Activated CD4-positive, alpha-beta memory T cell treated with anti-CD3 and anti-CD28 coated beads for 36 hours (primary cell): ENCODE measurements at regions not wholly inside any gene's neighbourhood (a gene's known extent, or its start where the extent isn't known, plus 50 kb on each side); places are given as distances from the start of the nearest gene placed in this dataset.

Experiments used
- CTCF ChIA-PET: fragments of 350-600 bp; sonication (Branson Sonifier 250); formaldehyde crosslinking; loops from one replicate; lab custom pipeline; 2021; ENCODE audit warnings: antibody characterized with exemption, inconsistent platforms; lab: Charles Lee
- POLR2A ChIA-PET: fragments of 350-600 bp; sonication (Branson Sonifier 250); formaldehyde crosslinking; loops from one replicate; lab custom pipeline; 2021; ENCODE audit warnings: antibody characterized with exemption; lab: Charles Lee
- DNase-seq: peaks from one replicate; pipeline ENCODE4 v3.0.0-alpha.2; 2020
- H3K27ac Mint-ChIP-seq: one replicate; pipeline ENCODE4 v1.8.0; 2021; ENCODE audit warnings: mixed read lengths
- H3K27me3 Mint-ChIP-seq: one replicate; pipeline ENCODE4 v1.8.0; 2021; ENCODE audit warnings: mixed read lengths
- H3K36me3 Mint-ChIP-seq: one replicate; pipeline ENCODE4 v1.8.0; 2021; ENCODE audit warnings: mixed read lengths
- H3K4me1 Mint-ChIP-seq: one replicate; pipeline ENCODE4 v1.8.0; 2021; ENCODE audit warnings: low read depth, mixed read lengths
- H3K4me3 Mint-ChIP-seq: one replicate; pipeline ENCODE4 v1.8.0; 2021; ENCODE audit warnings: mild to moderate bottlenecking, mixed read lengths
- H3K9me3 Mint-ChIP-seq: one replicate; pipeline ENCODE4 v1.8.0; 2021; ENCODE audit warnings: mixed read lengths
- intact Hi-C: fragments of 100-400 bp; cut with micrococcal nuclease; formaldehyde crosslinking; loops from one replicate; pipeline ENCODE4 v1.15.1; 2023

- H3K4me3 Mint-ChIP-seq, result no peak overlapping the region
- peaks cover 3% of the 10 kb centered on the region for H3K4me1 Mint-ChIP-seq
- peaks cover 24% of the 10 kb centered on the region for H3K36me3 Mint-ChIP-seq
- POLR2A ChIA-PET, result interaction anchor here (0.6 kb wide), 1 partner anchor 259 kb away, joined by 6 read pairs; no protein-coding TSS in a partner anchor
- H3K9me3 Mint-ChIP-seq, result no peaks in the 10 kb centered on the region
- no peaks in the 10 kb centered on the region for H3K27me3 Mint-ChIP-seq
- DNase-seq, result no peak
- no peak overlapping the region for H3K27ac Mint-ChIP-seq
- CTCF ChIA-PET, result no interaction called here
- intact Hi-C loops, result no loop called here
Observed at GRCh38 chr2:74070991-74071390, 76.7 kb downstream of the BOLA3 start.

- DNase-seq, result no peak
- Mint-ChIP-seq H3K4me1 (peaks cover 3% of the 10 kb centered on the region), H3K4me3 (no peak overlapping the region), H3K27ac (no peak overlapping the region), H3K9me3 (no peaks in the 10 kb centered on the region), H3K36me3 (peaks cover 25% of the 10 kb centered on the region), H3K27me3 (no peaks in the 10 kb centered on the region)
- ChIA-PET CTCF (interaction anchor here (0.7 kb wide), 1 partner anchor 33 kb away, joined by 3 read pairs; no protein-coding TSS in a partner anchor), POLR2A (no interaction called here)
- intact Hi-C loops, result no loop called here
Observed at GRCh38 chr2:74071426-74071825, 76.3 kb downstream of the BOLA3 start.

GRCh38 chr2:74072565-74072964, 75.1 kb downstream of the BOLA3 start:
- H3K27ac Mint-ChIP-seq, result no peak overlapping the region
- POLR2A ChIA-PET, result no interaction called here
- H3K36me3 Mint-ChIP-seq, result peaks cover 25% of the 10 kb centered on the region
- peaks cover 1% of the 10 kb centered on the region for H3K4me1 Mint-ChIP-seq
- intact Hi-C loops, result no loop called here
- DNase-seq, result no peak
- CTCF ChIA-PET, result interaction anchor here (0.6 kb wide), 1 partner anchor 50 kb away, joined by 3 read pairs; no protein-coding TSS in a partner anchor
- H3K4me3 Mint-ChIP-seq, result no peak overlapping the region
- H3K27me3 Mint-ChIP-seq, result no peaks in the 10 kb centered on the region
- H3K9me3 Mint-ChIP-seq, result no peaks in the 10 kb centered on the region

GRCh38 chr2:74074487-74074886, 73.2 kb downstream of the BOLA3 start:
- Mint-ChIP-seq H3K9me3 (no peaks in the 10 kb centered on the region), H3K4me3 (no peak overlapping the region), H3K4me1 (no peaks in the 10 kb centered on the region), H3K27ac (no peak overlapping the region), H3K27me3 (no peaks in the 10 kb centered on the region), H3K36me3 (peaks cover 23% of the 10 kb centered on the region)
- POLR2A ChIA-PET, result no interaction called here
- CTCF ChIA-PET, result no interaction called here
- no peak for DNase-seq
- intact Hi-C loops, result no loop called here

GRCh38 chr2:74076074-74076470, 71.6 kb downstream of the BOLA3 start:
- CTCF ChIA-PET, result no interaction called here
- no peaks in the 10 kb centered on the region for H3K27me3 Mint-ChIP-seq
- H3K36me3 Mint-ChIP-seq, result peaks cover 16% of the 10 kb centered on the region
- no peak for DNase-seq
- H3K27ac Mint-ChIP-seq, result no peak overlapping the region
- no peaks in the 10 kb centered on the region for H3K4me1 Mint-ChIP-seq
- intact Hi-C loops, result no loop called here
- no peaks in the 10 kb centered on the region for H3K9me3 Mint-ChIP-seq
- POLR2A ChIA-PET, result no interaction called here
- H3K4me3 Mint-ChIP-seq, result no peak overlapping the region

- H3K36me3 Mint-ChIP-seq, result peaks cover 23% of the 10 kb centered on the region
- POLR2A ChIA-PET, result no interaction called here
- no peak for DNase-seq
- no peak overlapping the region for H3K27ac Mint-ChIP-seq
- CTCF ChIA-PET, result interaction anchor here (1.4 kb wide), 1 partner anchor 170 kb away, joined by 3 read pairs; no protein-coding TSS in a partner anchor
- no peaks in the 10 kb centered on the region for H3K4me1 Mint-ChIP-seq
- no peaks in the 10 kb centered on the region for H3K27me3 Mint-ChIP-seq
- intact Hi-C loops, result no loop called here
- no peaks in the 10 kb centered on the region for H3K9me3 Mint-ChIP-seq
- no peak overlapping the region for H3K4me3 Mint-ChIP-seq
Observed at GRCh38 chr2:74077636-74078035, 70.1 kb downstream of the BOLA3 start.

GRCh38 chr2:74078466-74078865, 69.2 kb downstream of the BOLA3 start:
- POLR2A ChIA-PET, result no interaction called here
- Mint-ChIP-seq H3K9me3 (no peaks in the 10 kb centered on the region), H3K4me1 (no peaks in the 10 kb centered on the region), H3K27me3 (no peaks in the 10 kb centered on the region), H3K27ac (no peak overlapping the region), H3K4me3 (no peak overlapping the region), H3K36me3 (peaks cover 24% of the 10 kb centered on the region)
- CTCF ChIA-PET, result interaction anchor here (1.4 kb wide), 1 partner anchor 171 kb away, joined by 3 read pairs; no protein-coding TSS in a partner anchor
- intact Hi-C loops, result no loop called here
- DNase-seq, result no peak

- Mint-ChIP-seq H3K4me1 (no peaks in the 10 kb centered on the region), H3K27ac (no peak overlapping the region), H3K27me3 (no peaks in the 10 kb centered on the region), H3K4me3 (no peak overlapping the region), H3K9me3 (no peaks in the 10 kb centered on the region), H3K36me3 (peaks cover 22% of the 10 kb centered on the region)
- intact Hi-C loops, result no loop called here
- CTCF ChIA-PET, result interaction anchor here (2.3 kb wide), 1 partner anchor 256 kb away, joined by 6 read pairs; no protein-coding TSS in a partner anchor
- POLR2A ChIA-PET, result no interaction called here
- no peak for DNase-seq
Observed at GRCh38 chr2:74079522-74080341, 68.0 kb downstream of the BOLA3 start.

- H3K27me3 Mint-ChIP-seq, result no peaks in the 10 kb centered on the region
- H3K4me1 Mint-ChIP-seq, result no peaks in the 10 kb centered on the region
- intact Hi-C loops, result no loop called here
- CTCF ChIA-PET, result interaction anchor here (2.3 kb wide), 1 partner anchor 256 kb away, joined by 6 read pairs; no protein-coding TSS in a partner anchor
- H3K36me3 Mint-ChIP-seq, result peaks cover 22% of the 10 kb centered on the region
- H3K4me3 Mint-ChIP-seq, result no peak overlapping the region
- no peak for DNase-seq
- POLR2A ChIA-PET, result no interaction called here
- no peaks in the 10 kb centered on the region for H3K9me3 Mint-ChIP-seq
- no peak overlapping the region for H3K27ac Mint-ChIP-seq
Observed at GRCh38 chr2:74080346-74080745, 67.4 kb downstream of the BOLA3 start.

- no peak for DNase-seq
- intact Hi-C loops, result no loop called here
- ChIA-PET CTCF (interaction anchor here (2.3 kb wide), 1 partner anchor 257 kb away, joined by 6 read pairs; no protein-coding TSS in a partner anchor), POLR2A (no interaction called here)
- Mint-ChIP-seq H3K36me3 (peaks cover 21% of the 10 kb centered on the region), H3K4me1 (no peaks in the 10 kb centered on the region), H3K27me3 (no peaks in the 10 kb centered on the region), H3K9me3 (no peaks in the 10 kb centered on the region), H3K4me3 (no peak overlapping the region), H3K27ac (no peak overlapping the region)
Observed at GRCh38 chr2:74081030-74081762, 66.5 kb downstream of the BOLA3 start.

GRCh38 chr2:74081763-74082110, 66.0 kb downstream of the BOLA3 start:
- ChIA-PET CTCF (interaction anchor here (2.3 kb wide), 1 partner anchor 258 kb away, joined by 6 read pairs; no protein-coding TSS in a partner anchor), POLR2A (no interaction called here)
- H3K4me1 Mint-ChIP-seq, result no peaks in the 10 kb centered on the region
- H3K27me3 Mint-ChIP-seq, result no peaks in the 10 kb centered on the region
- H3K4me3 Mint-ChIP-seq, result no peak overlapping the region
- no peaks in the 10 kb centered on the region for H3K9me3 Mint-ChIP-seq
- no peak overlapping the region for H3K27ac Mint-ChIP-seq
- intact Hi-C loops, result no loop called here
- DNase-seq, result no peak
- peaks cover 21% of the 10 kb centered on the region for H3K36me3 Mint-ChIP-seq

- no peaks in the 10 kb centered on the region for H3K9me3 Mint-ChIP-seq
- ChIA-PET CTCF (no interaction called here), POLR2A (no interaction called here)
- H3K4me1 Mint-ChIP-seq, result no peaks in the 10 kb centered on the region
- no peak overlapping the region for H3K27ac Mint-ChIP-seq
- H3K36me3 Mint-ChIP-seq, result peaks cover 24% of the 10 kb centered on the region
- intact Hi-C loops, result no loop called here
- H3K4me3 Mint-ChIP-seq, result no peak overlapping the region
- no peak for DNase-seq
- H3K27me3 Mint-ChIP-seq, result no peaks in the 10 kb centered on the region
Observed at GRCh38 chr2:74083750-74084149, 64.0 kb downstream of the BOLA3 start.
